Stimulated activated naive CD8-positive, alpha-beta T cell treated with anti-CD3 and anti-CD28 coated beads, Interleukin-15, Interleukin-2, amounts not matched to agents 100 ng/mL and 50 ng/mL, for 24 hours (primary cell): ENCODE measurements at regions not wholly inside any gene's neighbourhood (a gene's known extent, or its start where the extent isn't known, plus 50 kb on each side); places are given as distances from the start of the nearest gene placed in this dataset.

ENCODE experiments used
- H3K27ac Mint-ChIP-seq: one replicate; pipeline ENCODE4 v1.8.0; 2021; ENCODE audit warnings: mild to moderate bottlenecking, mixed read lengths
- H3K27me3 Mint-ChIP-seq: one replicate; pipeline ENCODE4 v1.8.0; 2021; ENCODE audit warnings: mixed read lengths
- H3K36me3 Mint-ChIP-seq: one replicate; pipeline ENCODE4 v1.8.0; 2021; ENCODE audit warnings: low read depth, mixed read lengths
- H3K4me1 Mint-ChIP-seq: one replicate; pipeline ENCODE4 v1.8.0; 2021; ENCODE audit warnings: low read depth, mixed read lengths
- H3K4me3 Mint-ChIP-seq: one replicate; pipeline ENCODE4 v1.8.0; 2021; ENCODE audit warnings: mild to moderate bottlenecking, mixed read lengths
- H3K9me3 Mint-ChIP-seq: one replicate; pipeline ENCODE4 v1.8.0; 2021; ENCODE audit warnings: mixed read lengths

GRCh38 chr1:189927641-189928040 is 550.0 kb downstream of the BRINP3 start:
- Mint-ChIP-seq H3K36me3 (no peaks in the 10 kb centered on the region), H3K27ac (no peak overlapping the region), H3K4me3 (no peak overlapping the region), H3K27me3 (no peaks in the 10 kb centered on the region), H3K9me3 (peaks cover 14% of the 10 kb centered on the region), H3K4me1 (no peaks in the 10 kb centered on the region)

GRCh38 chr1:189929501-189930099 is 548.1 kb downstream of the BRINP3 start:
- H3K9me3 Mint-ChIP-seq = peaks cover 27% of the 10 kb centered on the region
- H3K27me3 Mint-ChIP-seq = no peaks in the 10 kb centered on the region
- H3K27ac Mint-ChIP-seq = no peak overlapping the region
- no peak overlapping the region for H3K4me3 Mint-ChIP-seq
- H3K4me1 Mint-ChIP-seq = no peaks in the 10 kb centered on the region
- no peaks in the 10 kb centered on the region for H3K36me3 Mint-ChIP-seq

- no peak overlapping the region for H3K27ac Mint-ChIP-seq
- H3K36me3 Mint-ChIP-seq = no peaks in the 10 kb centered on the region
- no peaks in the 10 kb centered on the region for H3K4me1 Mint-ChIP-seq
- H3K4me3 Mint-ChIP-seq = no peak overlapping the region
- no peaks in the 10 kb centered on the region for H3K27me3 Mint-ChIP-seq
- peaks cover 33% of the 10 kb centered on the region for H3K9me3 Mint-ChIP-seq
Observed at GRCh38 chr1:189936861-189937260, 540.8 kb downstream of the BRINP3 start.

GRCh38 chr1:189939967-189940366 is 537.7 kb downstream of the BRINP3 start:
- H3K9me3 Mint-ChIP-seq = peaks cover 12% of the 10 kb centered on the region
- H3K27ac Mint-ChIP-seq = no peak overlapping the region
- no peaks in the 10 kb centered on the region for H3K4me1 Mint-ChIP-seq
- H3K36me3 Mint-ChIP-seq = no peaks in the 10 kb centered on the region
- H3K27me3 Mint-ChIP-seq = no peaks in the 10 kb centered on the region
- H3K4me3 Mint-ChIP-seq = no peak overlapping the region

- Mint-ChIP-seq H3K27ac (no peak overlapping the region), H3K4me1 (no peaks in the 10 kb centered on the region)
Observed at GRCh38 chr1:189941922-189942321, 535.7 kb downstream of the BRINP3 start.

GRCh38 chr1:189958756-189959155 is 518.9 kb downstream of the BRINP3 start:
- Mint-ChIP-seq H3K36me3 (no peaks in the 10 kb centered on the region), H3K27me3 (no peaks in the 10 kb centered on the region), H3K4me3 (no peak overlapping the region), H3K4me1 (no peaks in the 10 kb centered on the region), H3K27ac (no peak overlapping the region), H3K9me3 (peaks cover 8% of the 10 kb centered on the region)

More at GRCh38 chr1:189941922-189942321, 535.7 kb downstream of the BRINP3 start:
- no peak overlapping the region for H3K4me3 Mint-ChIP-seq
- H3K9me3 Mint-ChIP-seq = peaks cover 11% of the 10 kb centered on the region
- no peaks in the 10 kb centered on the region for H3K36me3 Mint-ChIP-seq
- H3K27me3 Mint-ChIP-seq = no peaks in the 10 kb centered on the region

- H3K9me3 Mint-ChIP-seq = peaks cover 8% of the 10 kb centered on the region
- H3K27me3 Mint-ChIP-seq = no peaks in the 10 kb centered on the region
- no peaks in the 10 kb centered on the region for H3K4me1 Mint-ChIP-seq
- no peaks in the 10 kb centered on the region for H3K36me3 Mint-ChIP-seq
- H3K27ac Mint-ChIP-seq = no peak overlapping the region
- H3K4me3 Mint-ChIP-seq = no peak overlapping the region
Observed at GRCh38 chr1:189960769-189961168, 516.9 kb downstream of the BRINP3 start.

- H3K4me3 Mint-ChIP-seq = no peak overlapping the region
- H3K4me1 Mint-ChIP-seq = no peaks in the 10 kb centered on the region
- peaks cover 11% of the 10 kb centered on the region for H3K9me3 Mint-ChIP-seq
- H3K36me3 Mint-ChIP-seq = no peaks in the 10 kb centered on the region
- H3K27ac Mint-ChIP-seq = no peak overlapping the region
- H3K27me3 Mint-ChIP-seq = no peaks in the 10 kb centered on the region
Observed at GRCh38 chr1:189962181-189962580, 515.5 kb downstream of the BRINP3 start.

GRCh38 chr1:189970331-189971230 is 507.1 kb downstream of the BRINP3 start:
- Mint-ChIP-seq H3K27ac (no peak overlapping the region), H3K27me3 (no peaks in the 10 kb centered on the region), H3K36me3 (no peaks in the 10 kb centered on the region), H3K4me1 (no peaks in the 10 kb centered on the region), H3K9me3 (peaks cover 17% of the 10 kb centered on the region), H3K4me3 (no peak overlapping the region)

GRCh38 chr1:189971656-189972055 is 506.0 kb downstream of the BRINP3 start:
- Mint-ChIP-seq H3K27me3 (no peaks in the 10 kb centered on the region), H3K4me3 (no peak overlapping the region), H3K9me3 (peaks cover 22% of the 10 kb centered on the region), H3K4me1 (no peaks in the 10 kb centered on the region), H3K27ac (no peak overlapping the region), H3K36me3 (no peaks in the 10 kb centered on the region)

- Mint-ChIP-seq H3K4me1 (no peaks in the 10 kb centered on the region), H3K36me3 (no peaks in the 10 kb centered on the region), H3K27ac (no peak overlapping the region), H3K27me3 (no peaks in the 10 kb centered on the region), H3K4me3 (no peak overlapping the region), H3K9me3 (peaks cover 23% of the 10 kb centered on the region)
Observed at GRCh38 chr1:189977184-189977583, 500.5 kb downstream of the BRINP3 start.

GRCh38 chr1:189983166-189983890 is 494.3 kb downstream of the BRINP3 start:
- H3K36me3 Mint-ChIP-seq = no peaks in the 10 kb centered on the region
- peaks cover 22% of the 10 kb centered on the region for H3K9me3 Mint-ChIP-seq

GRCh38 chr1:189986516-189986915 is 491.1 kb downstream of the BRINP3 start:
- Mint-ChIP-seq H3K4me3 (no peak overlapping the region), H3K27me3 (no peaks in the 10 kb centered on the region), H3K4me1 (no peaks in the 10 kb centered on the region), H3K27ac (no peak overlapping the region), H3K9me3 (peaks cover 15% of the 10 kb centered on the region), H3K36me3 (no peaks in the 10 kb centered on the region)

More at GRCh38 chr1:189983166-189983890, 494.3 kb downstream of the BRINP3 start:
- no peaks in the 10 kb centered on the region for H3K4me1 Mint-ChIP-seq
- no peaks in the 10 kb centered on the region for H3K27me3 Mint-ChIP-seq
- no peak overlapping the region for H3K27ac Mint-ChIP-seq
- H3K4me3 Mint-ChIP-seq = no peak overlapping the region

- Mint-ChIP-seq H3K27ac (no peak overlapping the region), H3K27me3 (no peaks in the 10 kb centered on the region), H3K36me3 (no peaks in the 10 kb centered on the region), H3K9me3 (peaks cover 25% of the 10 kb centered on the region), H3K4me3 (no peak overlapping the region), H3K4me1 (no peaks in the 10 kb centered on the region)
Observed at GRCh38 chr1:189987509-189987908, 490.2 kb downstream of the BRINP3 start.

GRCh38 chr1:189992856-189993255 is 484.8 kb downstream of the BRINP3 start:
- Mint-ChIP-seq H3K36me3 (no peaks in the 10 kb centered on the region), H3K9me3 (peaks cover 35% of the 10 kb centered on the region), H3K27me3 (no peaks in the 10 kb centered on the region), H3K4me1 (no peaks in the 10 kb centered on the region), H3K4me3 (no peak overlapping the region), H3K27ac (no peak overlapping the region)
